MM.1S (cell line): ENCODE measurements at regions not wholly inside any gene's neighbourhood (a gene's known extent, or its start where the extent isn't known, plus 50 kb on each side); places are given as distances from the start of the nearest gene placed in this dataset.

ENCODE experiments used
- DNase-seq: peaks from one replicate; pipeline ENCODE4 v3.0.0-alpha.2; 2015
- H2AFZ ChIP-seq: fragments of 300-600 bp; sonication (generic); 2 replicates; pipeline ENCODE4 v1.6.0; 2016; ENCODE audit warnings: antibody characterized with exemption, low read length
- H3F3A ChIP-seq: fragments of 300-600 bp; sonication (generic); 2 replicates; pipeline ENCODE4 v1.6.1; 2016; ENCODE audit warnings: mild to moderate bottlenecking, antibody characterized with exemption, low read length, moderate library complexity, mixed read lengths; ENCODE audit not compliant: insufficient read depth
- H3K27ac ChIP-seq: fragments of 300-600 bp; sonication (generic); 2 replicates; pipeline ENCODE4 v1.5.1; 2016; ENCODE audit warnings: mild to moderate bottlenecking, low read length
- H3K27me3 ChIP-seq: fragments of 300-600 bp; sonication (generic); replicated peaks from 2 replicates; pipeline ENCODE4 v1.6.0; 2016; ENCODE audit warnings: low read length; ENCODE audit not compliant: insufficient read depth
- H3K36me3 ChIP-seq: fragments of 300-600 bp; sonication (generic); replicated peaks from 2 replicates; pipeline ENCODE4 v1.6.1; 2016; ENCODE audit warnings: mild to moderate bottlenecking, low read length, mixed read lengths; ENCODE audit not compliant: insufficient read depth
- H3K4me1 ChIP-seq: fragments of 300-600 bp; sonication (generic); 2 replicates; pipeline ENCODE4 v1.6.1; 2016; ENCODE audit warnings: low read length, mixed read lengths
- H3K4me2 ChIP-seq: fragments of 300-600 bp; sonication (generic); 2 replicates; pipeline ENCODE4 v1.6.0; 2016; ENCODE audit warnings: low read depth, low read length
- H3K4me3 ChIP-seq: fragments of 300-600 bp; sonication (generic); 2 replicates; pipeline ENCODE4 v1.5.1; 2016; ENCODE audit warnings: low read length, mixed read lengths
- H3K79me2 ChIP-seq: fragments of 300-600 bp; sonication (generic); 2 replicates; pipeline ENCODE4 v1.6.1; 2016; ENCODE audit warnings: mixed run types, low read length, mixed read lengths
- H3K9ac ChIP-seq: fragments of 300-600 bp; sonication (generic); 2 replicates; pipeline ENCODE4 v1.6.1; 2016; ENCODE audit warnings: low read length, mixed read lengths
- H3K9me2 ChIP-seq: fragments of 300-600 bp; sonication (generic); replicated peaks from 2 replicates; pipeline ENCODE4 v1.6.1; 2016; ENCODE audit warnings: mild to moderate bottlenecking, low read length, mixed read lengths; ENCODE audit not compliant: insufficient read depth
- H3K9me3 ChIP-seq: fragments of 300-600 bp; sonication (generic); replicated peaks from 2 replicates; pipeline ENCODE4 v1.6.1; 2016; ENCODE audit warnings: mild to moderate bottlenecking, low read length, mixed read lengths; ENCODE audit not compliant: insufficient read depth
- H4K20me1 ChIP-seq: fragments of 300-600 bp; sonication (generic); 2 replicates; pipeline ENCODE4 v1.6.1; 2016; ENCODE audit warnings: mild to moderate bottlenecking, low read length, moderate library complexity, mixed read lengths; ENCODE audit not compliant: insufficient read depth
- CTCF ChIP-seq: fragments of 300-600 bp; sonication (generic); IDR thresholded peaks from 2 replicates; pipeline ENCODE4 v1.5.1; 2016; ENCODE audit warnings: antibody characterized with exemption, low read length, mixed read lengths
- EZH2 ChIP-seq: fragments of 300-600 bp; sonication (generic); optimal IDR thresholded peaks from 2 replicates; pipeline ENCODE3; 2017; ENCODE audit warnings: low read depth, mild to moderate bottlenecking, antibody characterized with exemption, low read length, mixed read lengths
- EZH2phosphoT487 ChIP-seq: fragments of 300-600 bp; sonication (generic); IDR thresholded peaks from 2 replicates; pipeline ENCODE4 v1.6.1; 2018; ENCODE audit warnings: antibody characterized with exemption, low read length

- Histone ChIP-seq H3K4me1 (no peaks in the 10 kb centered on the region), H3K79me2 (no peaks in the 10 kb centered on the region), H3K4me2 (no peak overlapping the region), H3K9ac (no peak overlapping the region), H3K9me2 (no peaks in the 10 kb centered on the region), H3F3A (no peaks in the 10 kb centered on the region), H3K27me3 (no peaks in the 10 kb centered on the region), H3K36me3 (no peaks in the 10 kb centered on the region), H3K27ac (no peak overlapping the region), H3K4me3 (no peak overlapping the region), H4K20me1 (no peaks in the 10 kb centered on the region), H3K9me3 (no peaks in the 10 kb centered on the region), H2AFZ (no peak overlapping the region)
- TF ChIP-seq EZH2phosphoT487 (no peak), CTCF (no peak), EZH2 (no peak)
- DNase-seq, result no peak
Observed at GRCh38 chr12:115251727-115252126, 567.8 kb upstream of the TBX3 start.

GRCh38 chr12:115249671-115250278 lies 565.8 kb upstream of the TBX3 start:
- TF ChIP-seq EZH2phosphoT487 (no peak), CTCF (no peak)
- H3K36me3 ChIP-seq, result no peaks in the 10 kb centered on the region
- H3K27me3 ChIP-seq, result no peaks in the 10 kb centered on the region
- H2AFZ ChIP-seq, result no peak overlapping the region
- no peak overlapping the region for H3K27ac ChIP-seq
- no peaks in the 10 kb centered on the region for H4K20me1 ChIP-seq
- no peaks in the 10 kb centered on the region for H3K4me1 ChIP-seq
- no peak overlapping the region for H3K4me3 ChIP-seq
- H3F3A ChIP-seq, result no peaks in the 10 kb centered on the region
- H3K9me3 ChIP-seq, result no peaks in the 10 kb centered on the region
- no peak overlapping the region for H3K9ac ChIP-seq
- no peak overlapping the region for H3K4me2 ChIP-seq
- no peaks in the 10 kb centered on the region for H3K79me2 ChIP-seq
- H3K9me2 ChIP-seq, result no peaks in the 10 kb centered on the region
- no peak for DNase-seq

- Histone ChIP-seq H3K4me3 (no peak overlapping the region), H3K27ac (no peak overlapping the region), H3K4me2 (no peak overlapping the region), H4K20me1 (no peaks in the 10 kb centered on the region), H2AFZ (no peak overlapping the region), H3K9ac (no peak overlapping the region), H3K4me1 (no peaks in the 10 kb centered on the region), H3K36me3 (no peaks in the 10 kb centered on the region), H3K27me3 (no peaks in the 10 kb centered on the region), H3F3A (no peaks in the 10 kb centered on the region), H3K9me2 (no peaks in the 10 kb centered on the region), H3K79me2 (no peaks in the 10 kb centered on the region), H3K9me3 (no peaks in the 10 kb centered on the region)
- DNase-seq, result no peak
- TF ChIP-seq EZH2, result no peak
Observed at GRCh38 chr12:115245020-115245419, 561.0 kb upstream of the TBX3 start.

GRCh38 chr12:115243933-115244628 lies 560.1 kb upstream of the TBX3 start:
- no peak for DNase-seq
- H4K20me1 ChIP-seq, result no peaks in the 10 kb centered on the region

More at GRCh38 chr12:115243933-115244628, 560.1 kb upstream of the TBX3 start:
- no peaks in the 10 kb centered on the region for H3K79me2 ChIP-seq
- TF ChIP-seq EZH2phosphoT487 (no peak), CTCF (no peak), EZH2 (no peak)
- H3K27me3 ChIP-seq, result no peaks in the 10 kb centered on the region
- no peaks in the 10 kb centered on the region for H3K36me3 ChIP-seq
- no peaks in the 10 kb centered on the region for H3F3A ChIP-seq
- no peak overlapping the region for H2AFZ ChIP-seq
- no peak overlapping the region for H3K4me2 ChIP-seq
- no peaks in the 10 kb centered on the region for H3K4me1 ChIP-seq
- H3K27ac ChIP-seq, result no peak overlapping the region
- no peaks in the 10 kb centered on the region for H3K9me3 ChIP-seq
- no peak overlapping the region for H3K4me3 ChIP-seq
- H3K9ac ChIP-seq, result no peak overlapping the region
- H3K9me2 ChIP-seq, result no peaks in the 10 kb centered on the region
